Stimulated activated CD8-positive, alpha-beta memory T cell treated with anti-CD3 and anti-CD28 coated beads, Interleukin-4, amount 100 ng/mL, for 48 hours (primary cell): ENCODE measurements at regions not wholly inside any gene's neighbourhood (a gene's known extent, or its start where the extent isn't known, plus 50 kb on each side); places are given as distances from the start of the nearest gene placed in this dataset.

ENCODE experiments used
- DNase-seq: peaks from one replicate; pipeline ENCODE4 v3.0.0-alpha.2; 2020

DNA sequence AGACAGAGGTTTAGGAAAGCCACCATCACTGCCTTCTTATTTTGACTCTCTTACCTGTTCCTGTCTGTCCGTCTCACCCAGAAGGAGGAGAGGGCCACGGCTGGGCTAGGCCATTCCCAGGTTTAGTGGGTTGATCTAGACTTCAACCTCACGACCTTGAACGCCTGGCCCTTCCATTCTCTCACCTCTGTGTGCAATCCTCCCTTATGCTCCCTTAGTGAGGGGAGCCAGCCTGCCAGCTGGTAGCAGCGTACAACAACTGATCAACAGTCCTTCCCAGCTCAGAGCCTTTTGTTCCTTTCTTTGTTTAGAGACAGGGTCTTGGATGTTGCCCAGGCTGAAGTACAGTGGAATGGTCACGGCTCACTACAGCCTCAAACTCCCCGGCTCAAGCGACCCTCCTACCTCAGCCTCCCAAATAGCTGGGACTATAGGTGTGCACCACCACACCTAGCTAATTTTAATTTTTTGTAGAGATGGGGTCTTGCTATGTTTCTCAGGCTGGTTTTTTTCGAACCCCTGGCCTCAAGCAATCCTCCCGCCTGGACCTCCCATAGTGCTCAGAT lies 123.9 kb downstream of the ZNF664 start:
- DNase-seq, result no peak

- DNase-seq, result no peak
Measured at GRCh38 chr12:124097701-124098100, 124.7 kb downstream of the ZNF664 start.

- DNase-seq, result no peak
Measured at GRCh38 chr12:124098101-124098757, 125.2 kb downstream of the ZNF664 start.

DNA sequence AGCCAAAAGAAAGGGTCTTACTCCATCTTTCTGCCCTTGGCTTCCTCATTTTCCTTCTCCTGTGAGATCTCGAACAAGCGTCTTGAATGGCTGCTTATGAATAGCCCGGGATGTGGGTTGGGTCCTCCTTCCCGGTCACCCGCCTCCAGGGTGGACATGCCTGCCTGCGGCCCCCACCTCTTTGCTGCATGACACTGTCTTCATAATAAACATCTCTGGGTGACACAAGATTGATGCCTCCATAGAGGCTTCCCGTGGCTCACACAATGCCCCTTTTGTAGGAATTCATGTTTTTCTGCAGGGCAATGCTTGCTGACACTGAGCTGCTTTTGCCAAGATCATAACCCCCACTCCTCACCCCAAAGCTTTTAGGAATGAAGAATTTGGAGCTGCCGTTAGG lies 125.9 kb downstream of the ZNF664 start:
- no peak for DNase-seq

- no peak for DNase-seq
Measured at GRCh38 chr12:124099661-124100060, 126.6 kb downstream of the ZNF664 start.

- no peak for DNase-seq
Measured at GRCh38 chr12:124100572-124101178, 127.7 kb downstream of the ZNF664 start.

- DNase-seq, result no peak
Measured at GRCh38 chr12:124105546-124105945, 132.5 kb downstream of the ZNF664 start.

- DNase-seq, result no peak
Measured at GRCh38 chr12:124107351-124107750, 134.3 kb downstream of the ZNF664 start.

GRCh38 chr12:124109760-124110159 lies 136.7 kb downstream of the ZNF664 start:
- no peak for DNase-seq

GRCh38 chr12:124110372-124110883 lies 137.4 kb downstream of the ZNF664 start:
- no peak for DNase-seq

GRCh38 chr12:124111006-124111405 lies 138.0 kb downstream of the ZNF664 start:
- no peak for DNase-seq

- DNase-seq, result no peak
Measured at GRCh38 chr12:124114316-124114715, 141.3 kb downstream of the ZNF664 start.

DNA sequence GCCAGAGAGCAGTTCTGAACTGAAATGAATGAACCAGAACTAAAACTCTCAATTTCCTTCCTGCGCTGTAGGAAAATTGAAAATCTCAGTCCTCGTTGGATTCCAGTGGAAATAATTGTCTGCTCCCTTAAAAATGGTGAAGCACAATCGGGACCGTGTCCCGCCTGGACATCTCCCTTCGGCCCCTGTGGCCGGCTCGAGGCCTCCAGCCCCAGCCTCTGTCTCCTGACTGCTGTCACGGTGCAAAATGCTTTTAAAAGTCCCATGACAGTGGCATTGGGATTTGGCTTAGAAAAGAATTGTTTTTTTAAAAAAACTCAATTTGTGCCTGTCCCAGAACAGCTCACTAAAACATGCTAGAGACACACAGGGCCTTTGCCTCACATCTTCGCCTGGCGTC lies 142.5 kb downstream of the ZNF664 start:
- DNase-seq, result no peak

DNA sequence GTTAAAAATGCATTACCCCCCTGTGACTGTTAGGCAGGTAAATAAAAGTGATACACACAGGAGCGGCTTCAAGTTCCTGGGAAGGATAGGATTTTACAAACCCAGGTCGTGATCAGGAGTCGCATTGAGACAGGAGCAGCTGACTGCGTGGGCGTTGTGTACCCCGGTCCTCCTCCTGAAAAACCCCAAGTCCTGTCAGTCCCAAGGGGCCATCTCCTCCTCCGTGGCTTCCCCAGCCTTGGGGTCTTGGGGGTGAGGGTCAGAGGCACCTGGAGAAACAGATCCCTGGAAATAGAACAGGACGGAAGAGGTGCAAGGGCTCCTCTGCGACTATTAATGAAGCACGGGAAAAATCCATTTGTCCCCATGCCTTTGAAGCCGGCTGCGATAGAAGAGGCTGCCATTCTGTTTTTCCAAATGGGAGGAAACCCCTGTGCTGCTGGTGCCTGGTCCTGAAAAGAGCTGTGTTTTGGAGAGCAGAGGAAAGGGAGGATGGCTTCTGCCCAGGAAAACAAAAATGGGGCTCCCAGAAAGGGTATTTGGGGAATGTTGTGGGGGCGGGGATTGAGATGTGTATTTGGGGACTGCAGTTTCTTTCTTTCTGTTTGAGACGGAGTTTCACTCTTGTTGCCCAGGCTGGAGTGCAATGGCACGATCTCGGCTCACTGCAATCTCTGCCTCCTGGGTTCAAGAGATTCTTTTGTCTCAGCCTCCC lies 143.1 kb downstream of the ZNF664 start:
- DNase-seq, result no peak

GRCh38 chr12:124120739-124121138 lies 147.7 kb downstream of the ZNF664 start:
- no peak for DNase-seq

- DNase-seq, result no peak
Measured at GRCh38 chr12:124122722-124123121, 149.7 kb downstream of the ZNF664 start.

DNA sequence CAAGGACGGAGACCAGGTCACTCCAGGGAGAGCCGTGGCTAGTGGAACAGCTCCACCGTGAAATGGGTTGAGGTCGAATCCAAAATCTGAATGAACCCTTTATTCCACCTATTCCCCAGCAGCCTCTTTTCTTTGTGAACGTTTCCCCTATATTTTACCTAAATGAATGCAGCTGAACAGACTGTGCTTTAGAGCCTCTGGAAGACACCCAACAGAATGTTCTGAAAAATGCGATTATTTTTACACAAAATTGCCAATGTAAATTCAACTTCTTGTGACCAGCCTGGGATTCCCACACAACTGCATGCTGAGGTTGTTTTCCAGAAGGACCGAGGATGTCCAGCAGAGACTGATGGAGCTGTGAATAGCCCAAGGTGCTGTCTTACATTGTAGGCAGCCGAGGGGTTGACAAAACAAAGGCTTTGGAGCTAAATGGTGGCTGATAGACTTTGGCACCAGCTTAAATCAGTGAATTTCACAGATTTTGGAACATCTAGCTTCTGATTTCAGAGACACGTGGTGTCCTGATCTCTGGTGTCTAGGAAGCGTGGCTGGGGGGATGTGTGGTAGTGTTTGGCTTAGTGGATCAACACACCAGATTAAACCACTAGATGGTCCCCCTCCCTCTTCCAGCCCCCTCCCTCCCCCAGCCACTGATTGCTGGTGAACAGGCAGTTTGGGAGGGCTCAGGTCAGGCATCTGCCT lies 150.4 kb downstream of the ZNF664 start:
- no peak for DNase-seq

- no peak for DNase-seq
Measured at GRCh38 chr12:124125203-124125871, 152.3 kb downstream of the ZNF664 start.

GRCh38 chr12:124126950-124127655 lies 154.1 kb downstream of the ZNF664 start:
- no peak for DNase-seq

- DNase-seq, result no peak
Measured at GRCh38 chr12:124129132-124129531, 156.1 kb downstream of the ZNF664 start.

DNA sequence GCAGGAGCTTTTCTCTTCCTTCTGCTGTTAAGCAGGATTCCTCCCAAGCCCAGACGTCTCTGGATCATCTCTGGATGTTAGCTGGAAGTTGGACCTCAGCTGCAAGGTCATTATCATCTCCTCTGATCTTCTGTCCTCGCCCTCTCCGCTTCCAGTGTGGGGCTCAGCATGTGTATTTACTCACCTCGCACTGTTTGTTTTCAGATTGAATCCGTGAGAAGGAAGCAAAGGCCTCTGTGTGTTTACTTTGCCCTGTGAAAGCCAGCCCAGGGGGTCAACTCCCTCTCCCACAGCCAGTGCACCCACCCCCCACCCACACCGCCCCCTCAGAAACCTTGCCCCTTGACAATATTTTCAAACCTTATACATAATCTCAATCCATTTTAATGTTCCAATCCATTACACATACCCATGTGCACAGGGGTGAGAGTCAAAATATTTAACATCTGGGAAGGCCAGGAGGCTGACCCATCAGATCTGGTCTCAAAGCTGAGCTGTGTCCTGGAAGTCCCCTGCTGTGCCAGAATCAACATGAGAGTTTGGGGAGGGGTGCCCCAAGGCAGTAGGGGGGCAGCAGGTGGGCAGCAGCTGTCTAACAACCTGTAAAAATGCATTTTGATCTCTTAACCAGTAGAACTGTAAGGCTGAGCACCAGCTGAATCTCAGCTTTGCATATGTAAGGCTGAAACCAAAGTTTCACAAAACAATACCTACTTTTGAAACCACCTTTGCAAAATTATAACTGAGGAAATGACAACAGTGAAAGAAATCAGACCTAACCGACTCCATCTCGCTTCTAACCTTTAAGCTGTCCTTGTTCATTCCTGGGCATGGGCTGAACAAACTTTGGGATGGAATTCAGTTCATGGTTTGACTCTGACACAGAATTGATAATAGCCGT lies 157.9 kb downstream of the ZNF664 start:
- DNase-seq, result no peak
